OCI-LY7 (cell line): ENCODE measurements at regions not wholly inside any gene's neighbourhood (a gene's known extent, or its start where the extent isn't known, plus 50 kb on each side); places are given as distances from the start of the nearest gene placed in this dataset.

Experiments
- BruUV-seq: library from RNA; stranded (reverse); fragments of 400-500 nt; replicated peaks from 2 replicates; lab custom pipeline; 2021; lab: Mats Ljungman, UMichigan
- CTCF ChIA-PET: fragments of 300-600 bp; sonication (Branson Sonifier 250); formaldehyde crosslinking; loops from one replicate; lab custom pipeline; 2022; ENCODE audit warnings: antibody characterized with exemption; ENCODE audit not compliant: unreplicated experiment; lab: Charles Lee
- POLR2A ChIA-PET: fragments of 300-600 bp; sonication (Branson Sonifier 250); formaldehyde crosslinking; loops from one replicate; lab custom pipeline; 2022; ENCODE audit warnings: antibody characterized with exemption; lab: Charles Lee
- DNase-seq: peaks from one replicate; pipeline ENCODE4 v3.0.0-alpha.2; 2015; ENCODE audit warnings: low spot score
- H2AFZ ChIP-seq: fragments of 200-600 bp; sonication (generic), shearing (Covaris generic); 2 replicates; pipeline ENCODE4 v1.6.1; 2014; ENCODE audit warnings: mild to moderate bottlenecking, antibody characterized with exemption, low read length, moderate library complexity
- H3K27ac ChIP-seq: fragments of 200-600 bp; sonication (generic); 2 replicates; pipeline ENCODE4 v1.5.1; 2014; ENCODE audit warnings: mixed run types, low read depth, mild to moderate bottlenecking, moderate library complexity, low read length, inconsistent platforms; ENCODE audit not compliant: poor library complexity, severe bottlenecking
- H3K36me3 ChIP-seq: fragments of 200-600 bp; sonication (generic); 2 replicates; pipeline ENCODE4 v1.6.1; 2014; ENCODE audit warnings: mild to moderate bottlenecking, antibody characterized with exemption, low read length, moderate library complexity, mixed read lengths; ENCODE audit not compliant: insufficient read depth
- H3K4me1 ChIP-seq: fragments of 200-600 bp; sonication (generic); 2 replicates; pipeline ENCODE4 v1.5.1; 2014; ENCODE audit warnings: mild to moderate bottlenecking, low read length; ENCODE audit not compliant: insufficient read depth, poor library complexity, severe bottlenecking
- H3K4me2 ChIP-seq: fragments of 200-600 bp; sonication (generic); 2 replicates; pipeline ENCODE4 v1.6.1; 2014; ENCODE audit warnings: mild to moderate bottlenecking, low read length
- H3K4me3 ChIP-seq: fragments of 200-600 bp; sonication (generic); 2 replicates; pipeline ENCODE4 v1.5.1; 2014; ENCODE audit warnings: mild to moderate bottlenecking, low read depth, low read length; ENCODE audit not compliant: poor library complexity, severe bottlenecking
- H3K79me2 ChIP-seq: fragments of 200-600 bp; sonication (generic); 2 replicates; pipeline ENCODE4 v1.6.1; 2016; ENCODE audit warnings: low read depth, mild to moderate bottlenecking, low read length, moderate library complexity, mixed read lengths; ENCODE audit not compliant: insufficient read depth
- H3K9me2 ChIP-seq: fragments of 200-600 bp; sonication (generic); 2 replicates; pipeline ENCODE4 v1.6.1; 2016; ENCODE audit warnings: mild to moderate bottlenecking, low read length, mixed read lengths; ENCODE audit not compliant: insufficient read depth
- H3K9me3 ChIP-seq: fragments of 200-600 bp; sonication (generic); 2 replicates; pipeline ENCODE4 v1.6.1; 2014; ENCODE audit warnings: mild to moderate bottlenecking, mixed run types, low read length, mixed read lengths
- H4K20me1 ChIP-seq: fragments of 200-600 bp; sonication (generic); 2 replicates; pipeline ENCODE4 v1.6.1; 2014; ENCODE audit warnings: mild to moderate bottlenecking, antibody characterized with exemption, low read length, moderate library complexity, mixed read lengths; ENCODE audit not compliant: insufficient read depth
- EZH2phosphoT487 ChIP-seq: fragments of 200-600 bp; sonication (generic); IDR thresholded peaks from 2 replicates; pipeline ENCODE4 v1.6.1; 2018; ENCODE audit warnings: low read depth, borderline replicate concordance, mild to moderate bottlenecking, mixed run types, antibody characterized with exemption, low read length, moderate library complexity, mixed read lengths
- intact Hi-C: fragments of 100-400 bp; cut with micrococcal nuclease; formaldehyde crosslinking; loops from one replicate; pipeline ENCODE4 v1.10.0; 2022; ENCODE audit not compliant: unreplicated experiment
- TF ChIP-seq, protein P1 (sequence below): fragments of 200-600 bp; sonication (generic); conservative IDR thresholded peaks from 2 replicates; pipeline ENCODE4 v1.5.1; 2014; ENCODE audit warnings: mild to moderate bottlenecking, antibody characterized with exemption, low read length, moderate library complexity, mixed read lengths

DNA sequence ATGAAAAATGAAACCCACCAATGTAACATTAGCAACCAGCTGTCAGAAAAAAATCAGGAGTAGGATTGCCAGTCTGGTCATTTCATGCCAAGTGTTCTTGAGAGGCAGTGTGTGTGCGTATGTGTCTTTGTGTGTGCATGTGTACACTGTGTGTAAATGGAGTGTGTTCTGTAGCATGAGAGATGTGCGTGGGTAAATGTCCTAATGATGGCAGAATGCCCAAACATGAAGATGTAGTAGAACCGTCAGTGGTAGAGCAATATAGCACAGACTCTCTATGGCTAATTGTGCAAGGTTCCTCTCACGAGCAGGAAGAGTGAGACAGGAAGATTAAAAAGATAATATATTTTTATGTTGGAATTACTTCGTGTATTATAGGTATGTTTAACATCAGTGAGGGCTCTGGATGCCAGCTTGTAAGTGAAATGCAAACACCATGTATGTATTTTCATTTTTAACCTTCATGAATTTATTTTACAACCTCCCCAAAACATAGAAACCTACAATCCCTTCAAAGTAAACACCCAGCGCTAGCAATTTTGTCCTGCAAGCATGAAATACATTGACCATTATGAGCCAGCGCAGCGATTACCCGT is 1038.7 kb downstream of the IGSF11 start:
- peak overlapping the region; percentile 41 for H3K4me2 ChIP-seq
- no peak overlapping the region for H3K27ac ChIP-seq
- H3K79me2 ChIP-seq: no peaks in the 10 kb centered on the region
- H4K20me1 ChIP-seq: no peaks in the 10 kb centered on the region
- H2AFZ ChIP-seq: no peak overlapping the region
- POLR2A ChIA-PET: interaction anchor here (0.5 to 2.6 kb wide), 6 partner anchors 11 to 383 kb away, joined by 3 to 16 read pairs (median 4); no protein-coding TSS in a partner anchor
- intact Hi-C loops: loop anchor here (2.0 to 5.0 kb wide), 4 partner anchors 109 to 394 kb away; no protein-coding TSS in a partner anchor
- H3K4me3 ChIP-seq: no peak overlapping the region
- H3K9me2 ChIP-seq: no peaks in the 10 kb centered on the region
- no peaks in the 10 kb centered on the region for H3K9me3 ChIP-seq
- TF ChIP-seq, protein P1, sequence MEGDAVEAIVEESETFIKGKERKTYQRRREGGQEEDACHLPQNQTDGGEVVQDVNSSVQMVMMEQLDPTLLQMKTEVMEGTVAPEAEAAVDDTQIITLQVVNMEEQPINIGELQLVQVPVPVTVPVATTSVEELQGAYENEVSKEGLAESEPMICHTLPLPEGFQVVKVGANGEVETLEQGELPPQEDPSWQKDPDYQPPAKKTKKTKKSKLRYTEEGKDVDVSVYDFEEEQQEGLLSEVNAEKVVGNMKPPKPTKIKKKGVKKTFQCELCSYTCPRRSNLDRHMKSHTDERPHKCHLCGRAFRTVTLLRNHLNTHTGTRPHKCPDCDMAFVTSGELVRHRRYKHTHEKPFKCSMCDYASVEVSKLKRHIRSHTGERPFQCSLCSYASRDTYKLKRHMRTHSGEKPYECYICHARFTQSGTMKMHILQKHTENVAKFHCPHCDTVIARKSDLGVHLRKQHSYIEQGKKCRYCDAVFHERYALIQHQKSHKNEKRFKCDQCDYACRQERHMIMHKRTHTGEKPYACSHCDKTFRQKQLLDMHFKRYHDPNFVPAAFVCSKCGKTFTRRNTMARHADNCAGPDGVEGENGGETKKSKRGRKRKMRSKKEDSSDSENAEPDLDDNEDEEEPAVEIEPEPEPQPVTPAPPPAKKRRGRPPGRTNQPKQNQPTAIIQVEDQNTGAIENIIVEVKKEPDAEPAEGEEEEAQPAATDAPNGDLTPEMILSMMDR: no peak
- no peak for TF ChIP-seq EZH2phosphoT487
- CTCF ChIA-PET: interaction anchor here (0.6 to 0.7 kb wide), 2 partner anchors 13 to 364 kb away, joined by 3 to 21 read pairs; no protein-coding TSS in a partner anchor
- H3K36me3 ChIP-seq: no peaks in the 10 kb centered on the region
- no peak for DNase-seq
- no peaks in the 10 kb centered on the region for H3K4me1 ChIP-seq
- no TSS peak for BruUV-seq

DNA sequence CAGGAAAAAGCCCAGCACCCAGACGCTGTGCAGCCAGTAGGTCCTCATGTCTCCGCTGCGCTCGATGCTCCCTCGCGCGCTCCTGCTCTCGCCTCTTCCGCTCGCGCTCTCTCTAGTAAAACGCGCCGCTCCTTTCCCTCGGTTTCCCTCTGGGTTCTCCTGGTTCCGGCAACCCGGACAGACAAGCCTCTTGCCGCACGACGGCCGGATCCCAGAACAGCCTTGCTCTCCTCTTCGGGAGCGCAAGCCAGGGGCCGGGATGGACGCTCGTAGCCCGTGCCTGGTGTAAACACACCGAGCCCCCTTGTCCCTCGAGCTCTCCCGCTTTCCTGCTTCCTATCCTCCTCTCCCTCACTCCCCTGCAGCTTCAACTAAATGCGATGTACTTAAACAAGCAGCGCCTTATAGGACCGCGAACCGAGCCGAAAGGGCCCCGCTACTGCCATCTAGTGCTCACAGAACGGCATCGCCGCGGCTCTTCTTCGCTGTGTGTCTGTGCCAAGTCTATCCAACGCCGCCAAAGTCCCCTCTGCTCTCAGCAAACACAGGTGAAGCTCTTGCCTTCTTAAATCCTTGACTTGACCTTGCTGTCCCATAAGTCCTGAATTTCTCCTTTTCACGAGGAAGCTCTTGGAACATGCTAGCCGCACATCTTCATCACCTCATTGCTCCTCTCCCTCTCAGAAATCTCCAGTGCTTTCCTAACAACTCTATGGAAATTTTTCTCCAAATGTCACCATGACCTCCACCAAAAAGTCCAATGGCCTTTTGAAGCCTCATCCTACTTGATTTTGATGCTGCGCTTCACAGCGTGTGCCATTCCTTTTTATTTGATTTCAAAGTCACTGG is 1037.2 kb downstream of the IGSF11 start:
- no TSS peak for BruUV-seq
- H3K4me1 ChIP-seq: no peaks in the 10 kb centered on the region
- no peak overlapping the region for H3K27ac ChIP-seq
- no peaks in the 10 kb centered on the region for H3K9me2 ChIP-seq
- H3K9me3 ChIP-seq: no peaks in the 10 kb centered on the region
- H3K36me3 ChIP-seq: no peaks in the 10 kb centered on the region
- intact Hi-C loops: loop anchor here (1.0 to 5.0 kb wide), 5 partner anchors 110 to 1226 kb away; no protein-coding TSS in a partner anchor
- DNase-seq: peak; percentile 80
- ChIA-PET POLR2A (no interaction called here), CTCF (interaction anchor here (0.6 to 0.7 kb wide), 2 partner anchors 10 to 19 kb away, joined by 3 read pairs; no protein-coding TSS in a partner anchor)
- peak overlapping the region; percentile 67 for H3K4me3 ChIP-seq
- peak overlapping the region; percentile 80 for H3K4me2 ChIP-seq
- no peak for TF ChIP-seq EZH2phosphoT487
- TF ChIP-seq, protein P1: peak; percentile 87
- H4K20me1 ChIP-seq: no peaks in the 10 kb centered on the region
- no peaks in the 10 kb centered on the region for H3K79me2 ChIP-seq
- peak overlapping the region; percentile 58; the same call in 1 of the 2 replicates for H2AFZ ChIP-seq
